NCI-H2196 (cell line): ENCODE measurements at regions not wholly inside any gene's neighbourhood (a gene's known extent, or its start where the extent isn't known, plus 50 kb on each side); places are given as distances from the start of the nearest gene placed in this dataset.
"Not testable (repeated sequence)": the region's sequence is repeated elsewhere in the genome, so short reads cannot be mapped to it uniquely, and the experiment has no call there.

Experiments
- DNase-seq: peaks from one replicate; lab custom pipeline; 2025; ENCODE audit not compliant: unreplicated experiment; lab: John Stamatoyannopoulos, UW

GRCh38 chr4:136001791-136002190 is 1530.5 kb downstream of the PCDH18 start:
- no peak for DNase-seq

DNA sequence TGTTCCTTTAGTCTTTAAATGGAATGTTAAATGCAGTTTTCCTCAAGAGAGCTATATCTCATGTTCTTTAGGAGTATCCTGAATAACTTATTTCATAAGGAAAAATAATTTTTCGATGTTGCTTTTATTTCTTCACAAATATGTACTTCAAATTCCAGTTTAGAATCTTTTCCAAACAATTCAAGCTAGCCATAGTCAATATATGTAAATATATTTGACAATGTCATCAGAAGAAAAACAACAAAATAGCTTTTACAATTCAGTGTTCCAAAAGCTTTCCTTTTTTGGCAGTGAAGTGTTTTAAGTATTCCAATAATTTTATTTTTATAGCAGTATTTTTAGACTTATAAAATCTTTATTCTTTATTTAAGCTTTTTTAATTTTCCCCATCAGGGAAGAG is 1532.0 kb downstream of the PCDH18 start:
- DNase-seq, result no peak

DNA sequence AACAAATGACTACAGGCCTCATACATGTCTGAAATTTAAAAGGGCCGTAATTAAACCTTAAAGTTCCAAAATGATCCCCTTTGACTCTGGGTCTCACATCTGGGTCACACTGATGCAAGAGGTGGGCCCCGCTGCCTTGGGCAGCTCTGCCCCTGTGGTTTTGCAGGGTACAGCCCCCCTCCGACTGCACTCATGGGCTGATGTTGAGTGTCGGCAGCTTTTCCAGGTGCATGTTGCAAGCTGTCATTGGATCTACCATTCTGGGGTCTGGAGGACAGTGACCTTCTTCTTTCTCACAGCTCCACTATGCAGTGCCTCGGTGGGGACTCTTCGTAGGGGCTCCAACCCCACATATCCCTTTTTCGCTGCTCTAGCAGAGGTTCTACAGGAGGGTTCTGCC is 1537.9 kb downstream of the PCDH18 start:
- no peak for DNase-seq

DNA sequence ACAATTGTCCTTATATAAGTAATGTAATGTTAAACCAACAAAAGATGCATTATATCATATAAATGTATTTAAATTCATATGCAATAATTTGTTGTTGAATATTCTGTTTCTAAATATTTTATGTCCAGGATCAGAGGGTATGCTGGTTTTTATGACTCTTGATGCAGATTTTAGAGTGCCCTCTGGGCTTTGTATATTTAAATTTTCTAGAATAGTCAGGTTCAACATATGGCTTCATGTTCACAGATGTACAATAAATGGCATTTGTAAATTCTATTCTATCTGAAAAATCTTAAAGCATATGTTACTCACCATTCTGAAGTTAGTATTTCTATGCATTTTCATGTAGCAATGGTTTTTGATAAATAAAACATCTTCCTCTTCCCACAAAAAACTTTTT is 1555.4 kb downstream of the PCDH18 start:
- no peak for DNase-seq

DNA sequence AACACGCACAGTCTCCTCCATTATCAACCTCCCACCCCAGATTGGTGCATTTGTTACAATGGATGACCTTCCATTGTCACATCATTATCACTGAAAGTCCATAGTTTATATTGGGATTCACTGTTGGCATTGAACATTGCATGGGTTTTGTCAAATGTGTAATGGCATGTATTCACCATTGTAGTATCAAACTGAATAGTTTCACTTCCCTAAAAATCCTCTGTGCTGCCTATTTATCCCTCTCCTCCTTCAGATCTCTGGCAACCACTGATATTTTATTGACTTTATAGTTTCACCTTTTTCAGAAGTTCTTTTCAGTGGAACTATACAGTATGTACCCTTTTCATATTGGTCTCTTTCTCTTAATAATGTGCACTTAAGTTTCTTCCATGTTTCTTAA is 1565.4 kb downstream of the PCDH18 start:
- DNase-seq, result no peak

GRCh38 chr4:135963009-135963408 is 1569.3 kb downstream of the PCDH18 start:
- no peak for DNase-seq

DNA sequence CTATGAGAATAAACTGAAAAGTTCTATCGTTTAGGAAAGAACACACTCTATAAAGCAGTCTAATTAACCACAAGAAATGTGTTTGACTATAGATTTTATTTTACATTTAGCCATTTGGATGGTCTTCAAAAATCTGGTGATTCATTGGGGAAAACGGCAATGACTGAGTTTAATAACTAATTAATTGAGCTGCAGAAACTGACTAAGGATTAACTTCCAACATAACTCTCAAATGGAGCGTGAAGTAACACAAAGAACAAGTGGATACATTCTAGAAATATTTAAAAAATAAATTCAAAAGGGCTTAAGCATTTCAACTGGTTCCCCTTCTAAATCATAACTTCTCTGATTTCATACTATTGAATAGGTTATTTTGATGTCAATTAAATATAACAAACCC is 1582.4 kb downstream of the PCDH18 start:
- DNase-seq, result no peak

DNA sequence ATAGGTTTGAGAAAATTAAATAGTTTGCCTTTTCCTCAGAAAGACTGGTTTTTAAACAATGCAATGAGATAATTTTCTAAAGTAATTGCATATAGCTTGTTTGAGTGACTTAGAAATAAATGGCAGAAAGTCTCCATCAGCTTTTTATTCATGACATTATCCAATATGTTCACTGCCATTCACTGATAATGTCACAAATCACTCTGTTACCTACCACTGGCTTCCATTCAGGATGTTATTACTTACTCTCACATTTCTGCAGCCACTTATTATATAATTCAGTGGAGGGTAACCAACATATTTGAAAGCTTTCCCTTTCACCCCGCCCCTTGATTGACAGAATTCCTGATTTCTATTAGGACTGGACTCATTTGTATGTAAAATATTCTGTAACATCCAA is 1583.5 kb downstream of the PCDH18 start:
- DNase-seq, result no peak

DNA sequence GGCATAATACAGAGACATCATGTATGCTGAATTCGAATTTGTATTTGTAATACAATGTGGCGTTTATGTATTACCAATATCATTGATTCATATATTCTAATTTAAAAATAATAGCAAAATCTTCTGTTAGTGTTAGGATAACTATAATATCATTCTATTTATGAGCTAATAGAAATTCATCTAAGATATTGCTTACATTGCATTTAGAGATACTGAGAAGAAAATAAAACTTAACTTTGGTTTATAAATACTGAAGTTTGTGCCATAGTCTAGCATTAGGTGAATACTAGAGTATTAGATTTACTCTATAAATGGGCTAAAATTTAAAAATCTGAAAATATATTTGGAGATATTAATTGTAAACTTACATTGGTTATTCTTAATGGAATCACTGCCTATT is 1590.6 kb downstream of the PCDH18 start:
- DNase-seq, result no peak

GRCh38 chr4:135934026-135934425 is 1598.3 kb downstream of the PCDH18 start:
- DNase-seq, result no peak

DNA sequence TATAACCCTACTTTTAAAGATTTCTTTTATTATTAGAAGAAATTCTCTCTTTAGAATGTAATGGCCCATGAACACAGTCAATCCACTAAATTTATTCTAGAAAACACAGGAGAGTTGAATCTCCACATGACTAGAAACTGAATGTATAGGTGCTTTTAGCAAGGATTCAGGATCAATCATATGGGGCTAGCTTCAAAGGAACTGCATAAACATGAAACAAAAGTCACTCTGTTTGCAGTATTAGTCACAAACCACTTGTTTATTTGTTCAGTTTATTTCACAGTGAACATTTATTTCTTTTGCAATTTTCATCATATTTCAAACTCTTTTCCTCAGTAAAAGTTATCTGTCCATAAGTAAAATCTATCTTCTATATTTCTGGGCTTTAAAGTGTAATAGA is 1604.6 kb downstream of the PCDH18 start:
- DNase-seq, result no peak

DNA sequence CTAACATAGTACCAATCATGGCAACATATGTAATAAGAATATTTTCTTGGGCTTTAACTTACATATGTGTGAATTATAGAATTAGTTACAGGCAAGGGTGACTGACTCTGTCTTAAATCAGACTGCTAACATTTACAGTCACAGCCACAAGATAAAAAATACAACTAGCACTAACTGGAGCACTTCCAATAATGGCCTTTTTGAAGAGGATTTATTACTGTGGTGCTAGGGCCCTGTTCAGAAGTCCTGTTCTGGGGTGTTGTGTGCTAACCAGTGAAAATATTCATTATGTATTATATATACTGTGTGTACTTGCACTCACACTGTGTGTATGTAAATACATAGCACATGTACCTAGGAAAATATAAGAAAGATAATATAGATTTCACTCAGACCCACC is 1611.2 kb downstream of the PCDH18 start:
- no peak for DNase-seq

GRCh38 chr4:135917011-135917410 is 1615.3 kb downstream of the PCDH18 start:
- no peak for DNase-seq

- no peak for DNase-seq
Measured at GRCh38 chr4:135900956-135901355, 1631.3 kb downstream of the PCDH18 start.

DNA sequence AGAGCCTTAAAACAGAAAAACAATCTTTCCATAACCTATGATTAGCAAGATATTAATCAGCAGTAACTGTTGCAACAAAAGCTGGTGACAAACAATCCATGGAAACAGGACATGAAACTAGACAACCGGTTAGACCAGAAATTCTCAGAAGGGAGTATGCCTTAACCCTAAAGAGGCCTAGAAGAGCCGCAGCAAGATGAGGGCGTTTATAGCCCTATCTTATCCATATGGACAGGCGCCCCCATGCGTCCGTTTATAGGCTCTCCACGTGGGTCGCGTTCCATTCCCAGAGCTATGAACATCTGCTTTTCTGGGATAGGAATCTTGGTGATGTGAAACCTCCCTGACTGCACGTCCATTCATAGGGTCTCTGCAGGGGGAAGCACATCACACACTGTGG is 1662.7 kb upstream of the PABPC4L start:
- not testable (repeated sequence) for DNase-seq

DNA sequence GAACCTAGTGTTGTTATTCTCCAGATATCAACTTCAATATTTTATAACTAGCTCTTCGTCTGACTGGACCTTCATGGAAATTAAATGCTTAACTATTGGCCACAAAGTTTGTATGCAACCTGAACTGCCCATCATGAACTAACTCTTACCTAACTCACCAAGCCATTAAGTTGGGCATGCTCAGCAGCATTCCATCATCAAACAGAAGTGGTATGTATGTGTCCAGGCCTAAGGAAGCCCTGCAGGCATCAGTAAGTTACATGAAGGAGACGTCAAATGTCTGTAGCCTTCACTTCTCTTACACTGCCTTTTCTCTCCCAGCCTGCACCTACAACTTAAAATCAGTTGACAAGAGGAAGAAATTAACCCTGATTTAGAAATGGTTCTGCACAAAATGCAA is 1639.2 kb upstream of the PABPC4L start:
- DNase-seq, result no peak

DNA sequence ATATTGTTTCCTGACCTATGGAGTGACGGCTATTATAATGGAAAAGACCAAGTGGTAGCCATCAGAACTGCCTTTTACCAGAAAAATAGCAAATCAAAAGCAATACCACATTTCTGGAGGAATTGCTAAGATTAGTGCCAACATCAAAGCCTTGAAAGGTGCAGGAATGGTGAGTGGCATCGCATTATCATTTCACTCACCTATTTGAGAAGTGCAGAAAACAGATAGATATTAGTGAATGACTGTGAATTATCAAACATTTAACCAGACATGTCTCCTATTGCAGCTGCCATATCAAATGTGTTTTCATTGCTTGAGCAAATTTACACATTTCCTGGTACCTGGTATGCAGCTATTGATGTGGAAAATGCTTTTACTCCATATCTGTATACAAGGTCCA is 1638.1 kb upstream of the PABPC4L start:
- no peak for DNase-seq

GRCh38 chr4:135838889-135839288 is 1637.3 kb upstream of the PABPC4L start:
- DNase-seq, result no peak

GRCh38 chr4:135834471-135834870 is 1632.9 kb upstream of the PABPC4L start:
- no peak for DNase-seq

GRCh38 chr4:135833529-135833928 is 1631.9 kb upstream of the PABPC4L start:
- no peak for DNase-seq

DNA sequence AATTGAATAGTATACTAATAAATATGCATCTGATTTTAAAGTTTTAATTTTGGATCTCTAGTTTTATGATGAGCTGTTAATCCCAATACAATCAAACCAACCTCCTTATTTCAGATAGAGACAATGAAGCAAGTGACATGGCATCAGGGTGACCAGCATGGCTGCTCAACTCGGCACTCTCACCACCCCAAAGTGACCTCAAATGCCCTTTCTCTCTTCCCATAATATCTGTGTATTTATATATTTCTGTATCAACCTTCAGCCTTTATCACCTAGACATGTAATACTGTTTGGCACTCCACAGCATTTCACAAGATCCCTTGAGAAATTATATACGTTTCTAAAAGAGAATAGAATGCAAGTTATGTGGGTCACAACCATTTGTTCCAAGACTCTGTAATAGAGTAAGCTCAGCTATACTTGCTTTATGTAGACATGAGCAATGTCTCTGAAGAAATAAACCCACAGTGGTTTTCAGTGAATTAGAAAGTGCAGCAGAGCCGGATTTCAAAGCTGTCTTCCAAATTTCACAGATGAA is 1623.2 kb upstream of the PABPC4L start:
- DNase-seq, result no peak

DNA sequence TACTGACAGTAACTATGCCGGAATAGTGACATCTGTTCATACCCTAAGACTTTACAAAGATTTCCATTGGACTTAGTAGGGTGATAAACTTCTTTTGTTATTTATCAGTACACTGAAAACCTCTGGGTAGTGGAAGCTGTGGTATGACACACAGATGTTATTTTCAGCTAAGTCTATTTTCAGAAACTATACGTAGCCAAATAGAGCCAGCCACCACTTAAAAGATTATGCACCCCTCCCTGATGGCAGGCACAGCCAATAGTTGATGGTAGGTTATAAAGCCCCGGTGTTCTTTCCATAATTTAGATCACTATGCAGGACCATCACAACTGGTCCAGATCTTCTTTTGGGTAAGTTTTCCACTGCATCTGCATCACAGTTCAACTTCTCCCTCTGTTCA is 1603.2 kb upstream of the PABPC4L start:
- no peak for DNase-seq

GRCh38 chr4:135777361-135777760 is 1575.8 kb upstream of the PABPC4L start:
- no peak for DNase-seq

- no peak for DNase-seq
Measured at GRCh38 chr4:135775909-135776308, 1574.3 kb upstream of the PABPC4L start.
